HG03159 (cell line): ENCODE measurements at regions not wholly inside any gene's neighbourhood (a gene's known extent, or its start where the extent isn't known, plus 50 kb on each side); places are given as distances from the start of the nearest gene placed in this dataset.
A peak's percentile ranks its signal among the peaks of the same experiment; 100 is the strongest.

Experiments
- ATAC-seq: cut with Tn5 transposase; IDR thresholded peaks from one replicate; pipeline ENCODE4 v1.9.1; 2021; ENCODE audit warnings: mild to moderate bottlenecking, moderate library complexity; ENCODE audit not compliant: unreplicated experiment

GRCh38 chr11:111098091-111098490 is 147.4 kb upstream of the POU2AF2 start:
- peak; percentile 64 for ATAC-seq

DNA sequence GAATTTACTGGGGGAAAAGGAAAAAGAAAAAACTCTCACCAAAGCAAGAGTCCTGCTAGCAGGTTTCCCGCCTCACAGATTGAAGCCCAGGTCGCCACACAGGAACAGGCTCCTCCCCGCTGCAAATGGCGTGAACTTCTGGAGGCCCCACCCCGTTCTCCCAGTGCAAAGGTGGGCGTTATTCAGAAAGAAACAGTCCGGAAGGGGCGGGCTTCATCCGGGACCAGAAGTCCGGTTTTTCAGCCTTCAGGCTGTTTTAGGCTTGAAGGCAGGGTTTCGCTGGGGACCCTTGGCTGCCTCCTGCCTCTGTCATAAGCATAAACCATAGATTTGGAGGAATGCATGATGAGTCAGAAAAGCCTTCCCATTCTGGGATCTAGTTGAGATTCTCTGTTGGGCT is 148.3 kb upstream of the POU2AF2 start:
- ATAC-seq = no peak

DNA sequence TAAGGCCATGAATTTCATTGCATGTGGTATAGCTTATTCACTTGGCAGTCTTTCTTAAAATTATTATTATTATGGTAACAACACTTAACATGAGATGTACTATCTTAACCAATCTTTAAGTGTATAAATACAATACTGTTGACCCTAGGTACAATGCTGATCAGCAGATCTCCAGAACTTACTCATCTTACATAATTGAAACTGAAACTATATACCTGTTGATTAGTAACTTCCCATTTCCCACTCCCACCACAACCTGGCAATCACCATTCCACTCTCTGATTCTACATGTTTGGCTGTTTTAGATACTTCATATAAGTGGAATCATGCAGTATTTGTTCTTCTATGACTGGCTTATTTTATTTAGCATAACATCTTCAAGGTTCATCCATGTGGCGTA is 150.2 kb upstream of the POU2AF2 start:
- peak; percentile 59 for ATAC-seq

DNA sequence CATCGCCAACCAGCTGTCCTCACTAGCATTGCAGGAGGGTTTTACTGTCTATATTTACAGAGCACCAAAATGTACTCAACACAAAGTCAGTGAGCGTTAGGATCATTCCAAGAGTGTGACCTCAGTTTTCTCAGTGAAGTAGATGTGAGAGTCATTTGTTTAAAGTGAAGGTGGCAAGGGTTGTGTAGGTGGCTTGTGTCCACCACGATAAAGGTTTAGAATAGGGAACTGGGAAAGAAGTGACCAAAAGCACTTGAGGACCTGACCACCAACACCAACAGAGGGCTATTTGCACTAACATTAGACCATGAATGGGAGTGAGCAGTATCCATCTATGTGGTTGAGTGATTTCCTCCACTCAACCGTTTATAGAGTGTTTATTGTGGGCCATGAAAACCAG is 152.5 kb upstream of the POU2AF2 start:
- no peak for ATAC-seq

GRCh38 chr11:111091321-111091938 is 154.1 kb upstream of the POU2AF2 start:
- no peak for ATAC-seq

DNA sequence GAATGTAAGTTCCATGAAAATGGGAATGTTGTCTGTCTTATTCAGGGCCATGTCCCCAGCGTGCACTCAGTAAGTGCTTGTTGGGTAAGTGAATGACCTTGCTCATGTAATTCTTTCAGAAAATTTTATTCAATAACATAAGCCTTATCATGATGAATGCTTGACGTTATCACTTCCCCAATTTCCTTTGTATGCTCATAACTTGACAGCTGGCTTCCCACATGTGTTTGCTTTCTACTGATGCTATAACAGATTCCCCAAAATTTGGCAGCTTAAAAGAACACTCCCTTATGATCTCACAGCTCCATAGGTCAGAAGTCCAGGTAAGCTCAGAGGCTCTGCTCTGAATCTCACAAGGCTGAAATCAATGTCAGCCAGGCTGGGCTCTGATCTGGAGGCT is 155.8 kb upstream of the POU2AF2 start:
- ATAC-seq = no peak

- ATAC-seq = no peak
These were observed 156.6 kb upstream of the POU2AF2 start for GRCh38 chr11:111088847-111089355.

- ATAC-seq = no peak
These were observed 159.5 kb upstream of the POU2AF2 start for GRCh38 chr11:111086058-111086457.

DNA sequence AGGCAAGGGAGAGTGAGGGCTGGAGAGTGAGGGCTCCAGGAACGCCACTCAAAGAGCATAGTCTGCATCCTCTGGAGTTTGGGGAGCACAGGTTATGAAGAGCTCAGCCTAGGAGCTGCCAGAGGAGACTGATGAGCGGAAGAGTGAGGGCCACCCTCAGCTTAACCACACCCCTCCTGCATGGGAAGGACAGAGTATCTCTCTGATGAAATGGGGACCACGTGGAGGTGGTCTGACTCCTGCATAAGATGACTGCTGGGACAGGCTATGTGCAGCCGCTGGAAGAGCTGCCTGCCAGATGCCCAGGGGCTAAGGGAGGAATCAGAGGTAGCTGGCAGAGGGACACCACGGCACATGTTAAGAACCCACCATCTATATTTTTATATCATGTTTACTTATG is 162.9 kb upstream of the POU2AF2 start:
- no peak for ATAC-seq

- ATAC-seq = no peak
These were observed 164.5 kb upstream of the POU2AF2 start for GRCh38 chr11:111081021-111081511.

GRCh38 chr11:111077530-111078322 is 167.8 kb upstream of the POU2AF2 start:
- ATAC-seq = no peak

DNA sequence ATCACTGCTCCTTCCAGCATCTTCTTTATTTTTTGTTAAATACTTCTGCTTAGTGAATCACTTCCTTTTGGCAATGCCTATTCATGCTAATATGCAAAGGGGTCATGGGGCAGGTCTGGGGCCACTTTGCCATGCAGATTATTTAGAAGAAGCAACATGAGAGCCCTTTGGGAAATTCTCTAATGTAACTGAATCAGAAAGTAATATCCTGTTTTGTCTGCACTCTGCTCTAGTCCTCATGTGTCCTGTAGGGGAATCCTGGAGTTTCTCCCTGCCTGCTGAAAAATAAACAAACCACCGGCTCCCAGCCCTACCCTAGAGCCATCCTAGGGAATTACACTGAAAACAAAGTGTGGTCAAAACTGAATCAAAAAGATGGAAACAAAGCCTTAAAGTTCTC is 176.5 kb upstream of the POU2AF2 start:
- no peak for ATAC-seq

DNA sequence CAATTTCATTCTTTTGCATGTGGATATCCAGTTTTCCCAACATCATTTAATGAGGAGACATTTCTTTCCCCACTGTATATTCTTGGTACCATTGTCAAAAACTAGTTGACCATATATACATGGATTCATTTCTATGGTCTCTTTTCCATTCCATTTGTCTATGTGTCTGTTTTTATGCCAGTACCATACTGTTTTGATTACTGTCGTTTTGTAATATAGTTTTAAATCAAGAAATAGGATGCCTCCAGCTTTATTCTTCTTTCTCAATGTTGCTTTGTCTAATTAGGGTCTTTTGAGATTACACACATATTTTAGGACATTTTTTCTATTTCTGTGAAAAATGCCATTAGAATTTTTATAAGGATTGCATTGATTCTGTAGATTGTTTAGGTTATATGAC is 177.5 kb upstream of the POU2AF2 start:
- ATAC-seq = no peak

- ATAC-seq = no peak
These were observed 178.7 kb upstream of the POU2AF2 start for GRCh38 chr11:111066846-111067245.

DNA sequence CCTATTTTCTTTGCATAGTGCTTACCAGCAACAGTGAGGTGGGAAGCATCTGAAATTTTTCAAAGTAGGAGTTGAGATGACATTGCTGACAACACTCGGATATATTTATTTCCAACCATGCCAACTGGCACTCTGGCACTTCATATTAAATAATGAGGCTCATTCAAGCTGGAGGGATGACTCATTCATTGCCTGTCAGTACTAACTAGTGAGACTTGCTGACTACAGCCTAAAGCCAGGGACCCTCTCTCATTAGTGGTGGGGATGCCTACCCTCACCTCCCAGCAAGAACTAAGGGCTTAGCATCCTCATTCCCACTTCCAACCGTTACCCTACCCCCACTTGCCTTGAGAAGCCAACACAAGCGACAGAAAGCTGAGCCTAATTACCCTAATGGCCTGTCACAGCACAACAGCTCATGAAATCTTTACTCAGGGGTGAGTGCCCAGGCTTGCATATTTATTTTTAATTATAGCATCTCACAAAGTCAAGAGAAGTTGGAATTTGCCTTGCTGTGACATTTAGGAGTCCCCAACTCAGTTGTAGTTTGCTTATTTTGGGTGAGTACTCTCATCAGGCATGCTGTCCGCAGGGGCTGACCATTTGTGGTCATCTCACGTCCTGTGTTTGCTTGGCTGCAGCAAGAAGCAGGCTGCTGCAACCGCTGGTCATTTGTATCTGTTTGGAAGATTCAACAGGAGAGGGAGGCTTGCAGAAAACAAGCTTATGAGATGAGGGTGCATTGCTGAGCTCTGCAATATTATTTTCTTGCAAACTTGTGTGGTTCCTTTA is 181.6 kb upstream of the POU2AF2 start:
- ATAC-seq = no peak

DNA sequence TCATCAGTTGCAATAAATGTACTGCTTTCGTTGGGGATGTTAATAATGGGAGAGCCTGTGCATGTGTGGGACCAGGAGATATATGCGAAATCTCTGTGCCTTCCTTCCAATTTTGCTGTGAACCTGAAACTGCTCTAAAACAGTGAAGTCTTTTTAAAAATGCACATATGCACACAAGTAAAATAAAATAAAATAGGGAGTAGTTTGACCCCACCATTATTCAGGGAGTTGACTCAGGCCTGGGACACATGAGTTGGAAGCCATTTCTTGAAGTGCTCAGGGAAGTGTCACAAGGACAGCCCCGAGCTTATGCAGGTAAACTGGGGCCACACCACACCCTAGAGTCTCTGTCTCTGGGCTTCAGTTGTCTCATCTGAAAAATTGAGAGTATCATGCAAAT is 183.1 kb upstream of the POU2AF2 start:
- no peak for ATAC-seq

DNA sequence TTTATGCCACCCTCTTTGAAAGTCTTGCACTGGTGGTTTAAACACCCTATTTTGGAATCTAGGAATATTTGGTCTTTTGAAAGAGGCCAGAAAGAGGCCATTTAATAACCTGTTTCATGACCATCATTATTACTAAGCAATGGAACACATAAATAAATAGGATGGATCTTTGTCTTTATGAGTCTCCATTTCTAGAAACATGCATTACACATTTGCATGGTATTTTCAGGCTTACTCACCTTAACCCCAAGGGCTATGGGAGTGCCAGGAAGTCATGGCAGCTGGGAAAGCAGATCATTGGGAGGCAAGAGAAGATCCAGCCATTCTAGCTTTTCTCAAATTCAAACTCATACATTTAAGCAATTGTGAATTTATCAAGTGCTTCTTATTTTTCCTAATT is 185.8 kb upstream of the POU2AF2 start:
- no peak for ATAC-seq

- ATAC-seq = no peak
These were observed 196.4 kb upstream of the POU2AF2 start for GRCh38 chr11:111049131-111049530.

DNA sequence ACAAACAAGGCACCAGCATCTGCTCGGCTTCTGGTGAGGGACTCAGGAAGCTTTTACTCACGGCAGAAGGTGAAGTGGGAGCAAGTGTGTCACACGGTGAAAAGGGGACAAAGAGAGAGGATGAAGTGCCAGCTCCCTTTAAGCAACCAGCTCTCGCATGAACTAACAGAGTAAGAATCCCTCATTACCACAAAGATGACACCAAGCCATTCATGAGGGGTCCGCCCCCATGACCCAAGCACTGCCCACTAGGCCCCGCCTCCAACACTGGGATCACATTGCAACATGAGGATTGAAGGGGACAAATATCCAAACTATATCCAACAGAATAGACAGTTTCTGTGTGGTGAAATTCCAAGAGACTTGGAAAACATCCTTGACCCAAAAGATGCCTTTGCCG is 198.2 kb upstream of the POU2AF2 start:
- no peak for ATAC-seq

GRCh38 chr11:111046291-111046690 is 199.2 kb upstream of the POU2AF2 start:
- ATAC-seq = no peak

- ATAC-seq = no peak
These were observed 199.7 kb upstream of the POU2AF2 start for GRCh38 chr11:111045874-111046273.
